LoVo (cell line): ENCODE measurements at regions not wholly inside any gene's neighbourhood (a gene's known extent, or its start where the extent isn't known, plus 50 kb on each side); places are given as distances from the start of the nearest gene placed in this dataset.
"Not testable (repeated sequence)": the region's sequence is repeated elsewhere in the genome, so short reads cannot be mapped to it uniquely, and the experiment has no call there.

Experiments
- DNase-seq: peaks from one replicate; pipeline ENCODE4 v3.0.0-alpha.2; 2016; ENCODE audit warnings: low spot score

GRCh38 chr22:26769663-26770062 lies 112.3 kb downstream of the MIAT start:
- no peak for DNase-seq

DNA sequence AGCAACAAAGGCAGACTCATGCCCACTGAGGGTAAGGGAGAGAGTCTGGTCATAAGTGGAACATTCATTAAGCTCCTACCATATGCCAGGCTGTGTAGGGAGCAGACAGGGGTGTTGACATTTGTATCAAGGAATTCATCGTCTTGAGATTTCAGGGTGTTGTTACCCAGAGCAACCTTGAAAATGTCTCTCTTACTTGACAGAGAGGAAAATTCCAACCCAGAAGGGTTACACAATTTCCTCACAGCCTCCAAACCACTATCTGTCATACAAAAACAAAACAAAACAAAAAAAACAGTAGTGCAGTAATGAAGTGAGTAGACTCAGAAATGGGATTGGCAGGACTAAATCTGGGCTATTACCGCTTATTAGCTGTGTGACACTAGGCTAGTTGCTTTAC lies 113.2 kb downstream of the MIAT start:
- no peak for DNase-seq

GRCh38 chr22:26773054-26773453 lies 115.7 kb downstream of the MIAT start:
- DNase-seq: not testable (repeated sequence)

GRCh38 chr22:26775394-26775793 lies 118.0 kb downstream of the MIAT start:
- no peak for DNase-seq

GRCh38 chr22:26777156-26777801 lies 119.9 kb downstream of the MIAT start:
- DNase-seq: no peak

GRCh38 chr22:26778372-26778771 lies 121.0 kb downstream of the MIAT start:
- no peak for DNase-seq

DNA sequence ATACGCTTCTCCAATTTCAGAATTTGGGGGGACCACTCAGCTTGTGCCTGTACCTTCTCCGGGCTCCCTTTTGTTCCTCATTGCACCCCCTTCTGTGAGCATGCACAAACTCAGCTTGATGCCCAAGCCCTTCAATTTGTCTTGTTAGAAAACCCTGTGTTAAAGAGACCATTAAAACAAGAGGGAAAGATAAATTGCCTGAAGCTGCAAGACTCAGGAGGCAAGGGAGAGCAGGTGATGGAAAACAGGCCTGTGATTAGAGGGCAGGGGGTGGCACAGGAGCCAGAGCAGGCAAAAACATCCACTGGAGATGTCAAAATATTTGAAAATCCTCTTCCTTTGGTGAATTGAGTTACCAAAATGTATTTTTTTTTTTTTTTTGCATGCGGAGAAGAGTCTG lies 121.7 kb downstream of the MIAT start:
- DNase-seq: no peak

DNA sequence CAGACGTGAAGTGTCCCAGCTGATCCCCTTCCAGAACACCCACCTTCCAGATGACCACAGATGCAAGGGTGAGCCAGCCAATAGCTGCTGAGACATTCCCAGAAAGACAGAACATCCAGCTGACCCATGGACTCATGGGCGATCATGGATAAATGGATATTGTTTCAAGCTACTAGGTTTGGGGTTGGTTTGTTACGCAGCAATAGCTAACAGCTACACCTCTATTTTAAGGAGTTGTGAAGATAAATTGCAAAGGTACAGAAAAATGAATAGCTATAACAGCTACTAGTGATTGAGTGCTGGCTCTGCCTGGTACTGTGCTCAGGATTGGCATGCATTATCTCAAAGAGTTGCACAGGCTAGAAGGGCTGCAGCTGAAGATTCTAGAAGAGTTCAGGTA lies 122.5 kb downstream of the MIAT start:
- DNase-seq: no peak

GRCh38 chr22:26780521-26780920 lies 123.1 kb downstream of the MIAT start:
- DNase-seq: no peak

GRCh38 chr22:26781062-26781461 lies 123.7 kb downstream of the MIAT start:
- DNase-seq: no peak

DNA sequence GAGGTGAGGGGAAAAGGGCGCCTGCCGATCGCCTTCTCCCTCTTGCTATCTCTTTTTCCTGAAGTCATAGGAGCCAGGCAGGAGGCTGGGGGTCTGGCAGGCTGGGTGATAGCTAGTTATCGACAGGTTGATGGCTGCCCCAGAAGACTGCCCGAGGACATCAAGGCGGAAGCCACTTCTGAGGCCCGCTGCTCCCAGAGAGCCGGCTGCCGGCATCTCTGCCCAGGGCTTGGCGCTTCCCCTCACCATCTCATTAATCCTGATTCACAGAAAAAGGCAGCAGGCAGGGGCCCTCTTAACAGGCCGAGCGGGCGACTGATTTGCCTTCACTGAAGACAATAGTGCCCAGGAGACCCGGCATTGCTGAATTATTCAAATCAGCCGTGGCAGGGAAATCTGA lies 124.2 kb downstream of the MIAT start:
- DNase-seq: no peak

- no peak for DNase-seq
These were observed 126.5 kb downstream of the MIAT start for GRCh38 chr22:26783885-26784284.

- no peak for DNase-seq
These were observed 127.4 kb downstream of the MIAT start for GRCh38 chr22:26784772-26785171.

GRCh38 chr22:26785932-26786331 lies 128.5 kb downstream of the MIAT start:
- DNase-seq: no peak

DNA sequence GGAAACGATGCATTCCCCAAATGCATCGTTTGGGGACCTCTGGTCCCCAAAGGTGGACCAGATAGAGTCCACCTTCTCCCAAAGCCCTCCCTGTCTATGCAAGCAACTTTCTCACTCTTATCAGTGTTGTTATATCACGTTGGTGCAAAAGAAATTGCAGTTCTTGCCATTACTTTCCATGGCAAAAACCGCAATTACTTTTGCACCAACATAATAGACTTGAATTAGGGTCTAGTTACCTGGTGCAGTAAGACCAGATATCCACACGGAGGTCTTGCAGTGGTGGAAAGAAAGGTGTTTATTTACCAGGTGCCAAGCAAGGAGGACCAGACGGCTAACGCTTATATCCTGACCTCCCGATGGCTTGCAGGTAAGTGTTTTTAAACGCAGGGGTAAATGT lies 129.0 kb downstream of the MIAT start:
- no peak for DNase-seq

GRCh38 chr22:26789951-26790350 lies 132.6 kb downstream of the MIAT start:
- DNase-seq: no peak

DNA sequence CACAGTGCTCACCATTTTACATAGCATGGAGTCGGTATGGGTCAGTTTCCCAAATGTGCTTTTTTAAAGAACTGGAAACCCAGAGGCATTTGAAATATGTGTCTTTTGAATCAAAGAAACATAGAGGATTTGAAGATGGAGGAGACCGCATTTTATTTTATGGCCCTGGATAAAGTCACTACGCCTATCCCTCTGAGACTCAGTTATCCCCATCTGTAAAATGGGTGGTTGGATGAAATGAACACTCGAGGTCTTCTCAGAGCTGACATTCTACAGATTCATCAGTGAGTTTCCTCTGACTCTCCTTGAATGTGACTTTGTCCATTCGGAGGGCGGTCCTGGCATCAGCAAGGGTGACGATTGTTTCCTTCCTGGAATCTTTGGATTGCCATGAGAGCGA lies 135.1 kb downstream of the MIAT start:
- DNase-seq: no peak

GRCh38 chr22:26796785-26797184 lies 139.4 kb downstream of the MIAT start:
- no peak for DNase-seq

GRCh38 chr22:26797910-26798309 lies 140.5 kb downstream of the MIAT start:
- no peak for DNase-seq

DNA sequence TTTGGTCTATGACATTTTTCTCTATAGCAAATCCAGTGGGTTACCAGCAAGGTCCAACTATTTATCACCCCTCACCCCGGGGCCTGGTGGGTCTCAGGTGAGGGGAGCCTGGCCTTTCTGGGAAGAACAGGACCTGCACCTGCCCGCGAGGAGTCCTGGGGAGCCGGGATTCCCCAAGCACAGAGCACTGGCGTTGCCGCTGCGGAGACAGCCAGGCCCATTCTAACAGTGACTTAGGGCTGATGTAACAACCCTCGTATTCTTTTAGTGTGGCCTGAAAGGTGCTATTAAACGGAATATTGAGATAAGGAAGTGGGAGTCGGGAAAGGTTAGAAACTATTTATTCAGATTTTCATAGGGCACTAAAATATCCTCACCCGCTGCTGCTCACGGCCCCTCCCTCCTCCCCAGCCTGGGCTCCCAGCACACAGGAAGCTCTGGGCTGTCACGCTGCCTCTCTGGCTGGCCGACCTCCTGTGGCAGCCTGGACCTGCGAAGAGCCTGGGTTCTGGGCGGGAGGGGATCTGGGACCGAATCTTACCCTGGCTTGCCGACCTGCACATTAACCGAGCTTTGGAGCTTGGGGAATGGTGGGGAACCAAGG lies 141.2 kb downstream of the MIAT start:
- DNase-seq: no peak

GRCh38 chr22:26800858-26801257 lies 143.5 kb downstream of the MIAT start:
- DNase-seq: no peak

DNA sequence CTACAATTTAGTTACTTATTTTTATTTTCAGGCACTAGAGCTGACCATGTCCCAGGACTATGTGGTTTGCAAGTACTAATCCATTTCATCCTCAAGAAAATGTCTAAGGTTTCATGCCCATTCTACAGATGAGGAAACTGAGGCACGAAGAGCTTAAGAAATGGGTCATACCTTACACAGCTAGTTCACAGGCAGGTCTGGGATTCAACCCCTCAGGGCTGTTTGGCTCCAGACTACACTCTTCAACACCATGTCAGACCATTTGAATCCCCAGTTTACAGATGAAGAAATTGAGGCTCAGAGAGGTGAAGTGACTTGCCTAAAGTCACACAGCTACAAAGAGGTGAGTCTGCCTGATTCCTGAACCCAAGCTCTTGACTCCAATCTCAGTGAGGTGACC lies 144.1 kb downstream of the MIAT start:
- DNase-seq: no peak

DNA sequence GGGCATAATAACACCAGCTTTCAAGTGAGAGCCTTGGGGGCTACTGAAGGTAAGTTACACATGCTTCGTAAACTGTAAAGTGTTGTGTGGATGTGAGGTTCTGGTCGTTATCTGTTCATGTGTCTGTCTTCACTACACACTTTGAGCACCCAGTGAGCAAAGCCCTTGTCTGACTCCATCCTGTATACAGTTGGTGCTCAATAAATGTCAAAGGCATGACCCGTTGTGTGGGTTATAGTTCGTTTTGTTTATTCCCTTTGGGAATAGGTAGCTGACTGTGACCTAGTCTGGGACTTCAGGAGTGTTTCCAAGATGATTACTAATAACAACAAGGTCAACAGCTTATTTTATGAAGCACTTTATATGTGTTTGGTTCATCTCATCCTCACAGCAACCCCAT lies 146.9 kb downstream of the MIAT start:
- DNase-seq: no peak

DNA sequence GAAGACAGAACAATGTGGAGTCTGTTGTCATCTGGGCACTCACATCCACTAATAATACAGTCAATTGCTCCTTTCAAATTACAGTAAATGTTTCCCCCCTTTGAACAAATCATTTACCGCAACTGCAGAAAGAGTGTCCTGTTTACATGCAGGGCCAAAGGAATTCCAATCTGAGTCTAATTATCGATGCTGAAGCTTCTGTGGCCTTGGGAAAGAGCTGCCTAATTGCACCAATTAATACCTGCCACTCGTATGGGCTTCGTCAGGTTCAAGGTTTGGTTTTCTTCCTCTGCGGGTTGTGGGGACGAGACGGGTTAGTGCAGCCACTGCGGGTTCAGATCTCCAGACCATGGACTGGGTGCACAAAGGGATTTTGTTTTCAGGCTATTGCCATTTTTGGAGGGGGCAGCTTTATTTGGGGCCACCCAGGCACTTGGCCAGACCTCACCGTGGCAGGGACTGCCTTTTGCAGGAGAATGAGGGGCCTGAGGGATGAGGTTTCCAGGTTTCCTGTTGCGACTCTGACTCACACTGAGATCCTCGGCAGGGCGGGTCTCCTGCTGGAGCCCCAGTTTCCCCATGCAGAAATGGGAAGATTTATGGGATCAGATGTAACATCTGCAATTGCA lies 147.6 kb downstream of the MIAT start:
- DNase-seq: no peak
